IMR-90 (cell line): ENCODE measurements at regions not wholly inside any gene's neighbourhood (a gene's known extent, or its start where the extent isn't known, plus 50 kb on each side); places are given as distances from the start of the nearest gene placed in this dataset.

ENCODE experiments used
- ATAC-seq: fragments of 200-7000 bp; cut with Tn5 transposase; 2 replicates; pipeline ENCODE4 v1.9.1; 2020; ENCODE audit warnings: low read depth, mild to moderate bottlenecking, moderate library complexity
- BruUV-seq: library from RNA; stranded (reverse); fragments of 400-500 nt; replicated peaks from 2 replicates; lab custom pipeline; 2021; lab: Mats Ljungman, UMichigan
- CTCF ChIA-PET: fragments of 300-600 bp; formaldehyde crosslinking; extraction: SDS; loops from one replicate; lab custom pipeline; 2021; ENCODE audit warnings: antibody characterized with exemption; lab: Yijun Ruan, JAX
- POLR2A ChIA-PET: fragments of 300-600 bp; sonication (Branson Sonifier 250); formaldehyde crosslinking; loops from one replicate; lab custom pipeline; 2022; ENCODE audit warnings: antibody characterized with exemption; ENCODE audit not compliant: unreplicated experiment; lab: Charles Lee
- DNase-seq: peaks from one replicate; pipeline ENCODE4 v3.0.0; 2013
- H2AFZ ChIP-seq: replicated peaks from 2 replicates; pipeline ENCODE3; 2013; ENCODE audit warnings: low read length, mild to moderate bottlenecking; ENCODE audit not compliant: poor library complexity
- H2AK5ac ChIP-seq: 2 replicates; pipeline ENCODE4 v1.6.1; 2013; ENCODE audit warnings: low read depth, low read length, inconsistent platforms
- H2AK9ac ChIP-seq: replicated peaks from 2 replicates; pipeline ENCODE3; 2013; ENCODE audit warnings: mild to moderate bottlenecking, low read depth, low read length, moderate library complexity; ENCODE audit not compliant: poor library complexity
- H2BK120ac ChIP-seq: 2 replicates; pipeline ENCODE4 v1.6.1; 2013; ENCODE audit warnings: low read depth, low read length, inconsistent platforms
- H2BK15ac ChIP-seq: 3 replicates; pipeline ENCODE4 v1.6.1; 2013; ENCODE audit warnings: low read depth, low read length, inconsistent platforms
- H2BK20ac ChIP-seq: 2 replicates; pipeline ENCODE4 v1.6.1; 2013; ENCODE audit warnings: low read depth, mild to moderate bottlenecking, inconsistent platforms, low read length, moderate library complexity
- H2BK5ac ChIP-seq: 2 replicates; pipeline ENCODE4 v1.6.1; 2013; ENCODE audit warnings: mild to moderate bottlenecking, low read depth, low read length, inconsistent platforms; ENCODE audit not compliant: poor library complexity, severe bottlenecking
- H3K14ac ChIP-seq: replicated peaks from 2 replicates; pipeline ENCODE4 v1.6.1; 2013; ENCODE audit warnings: low read depth, low read length, inconsistent platforms
- H3K18ac ChIP-seq: 2 replicates; pipeline ENCODE4 v1.6.1; 2013; ENCODE audit warnings: low read depth, low read length, control low read depth
- H3K23ac ChIP-seq: 2 replicates; pipeline ENCODE4 v1.6.1; 2013; ENCODE audit warnings: low read depth, low read length, inconsistent platforms
- H3K27ac ChIP-seq: 2 replicates; pipeline ENCODE4 v1.5.1; 2013; ENCODE audit warnings: mild to moderate bottlenecking, control low read depth, low read length; ENCODE audit not compliant: insufficient read depth
- H3K27me3 ChIP-seq: 2 replicates; pipeline ENCODE4 v1.6.1; 2013; ENCODE audit warnings: low read length; ENCODE audit not compliant: control insufficient read depth, insufficient read depth
- H3K36me3 ChIP-seq: 2 replicates; pipeline ENCODE4 v1.6.1; 2013; ENCODE audit warnings: low read length, mixed read lengths; ENCODE audit not compliant: control insufficient read depth, insufficient read depth
- H3K4ac ChIP-seq: 2 replicates; pipeline ENCODE4 v1.6.1; 2013; ENCODE audit warnings: low read depth, low read length, inconsistent platforms
- H3K4me1 ChIP-seq: 2 replicates; pipeline ENCODE4 v1.6.1; 2013; ENCODE audit warnings: low read length, mixed read lengths; ENCODE audit not compliant: control insufficient read depth, insufficient read depth
- H3K4me2 ChIP-seq: 2 replicates; pipeline ENCODE4 v1.6.1; 2013; ENCODE audit warnings: low read depth, mild to moderate bottlenecking, control low read depth, low read length, moderate library complexity
- H3K4me3 ChIP-seq: 2 replicates; pipeline ENCODE4 v1.5.1; 2013; ENCODE audit warnings: low read depth, mild to moderate bottlenecking, control low read depth, low read length, moderate library complexity; ENCODE audit not compliant: insufficient read depth
- H3K56ac ChIP-seq: 2 replicates; pipeline ENCODE4 v1.6.1; 2013; ENCODE audit warnings: low read length, inconsistent platforms; ENCODE audit not compliant: insufficient read depth; ENCODE audit errors: extremely low read depth
- H3K79me1 ChIP-seq, 2 experiments: 2 replicates each; pipeline ENCODE4 v1.6.1; 2013; ENCODE audit warnings: low read length in 2 of 2, inconsistent platforms in 1 of 2, low read depth in 1 of 2
- H3K9ac ChIP-seq: 2 replicates; pipeline ENCODE4 v1.6.1; 2013; ENCODE audit warnings: low read depth, low read length, control low read depth
- H3K9me1 ChIP-seq: 2 replicates; pipeline ENCODE4 v1.6.1; 2013; ENCODE audit warnings: low read length, inconsistent platforms; ENCODE audit not compliant: insufficient read depth
- H3K9me3 ChIP-seq: 2 replicates; pipeline ENCODE4 v1.6.1; 2013; ENCODE audit warnings: low read length; ENCODE audit not compliant: control insufficient read depth, insufficient read depth
- H4K20me1 ChIP-seq: 2 replicates; pipeline ENCODE4 v1.6.1; 2013; ENCODE audit warnings: low read length, inconsistent platforms; ENCODE audit not compliant: insufficient read depth
- H4K5ac ChIP-seq: 2 replicates; pipeline ENCODE4 v1.6.1; 2013; ENCODE audit warnings: mild to moderate bottlenecking, low read depth, low read length, control low read depth
- H4K8ac ChIP-seq, 2 experiments: 2 replicates each; pipeline ENCODE4 v1.6.1; 2013; ENCODE audit warnings: low read depth in 2 of 2, low read length in 2 of 2, control low read depth in 1 of 2, inconsistent platforms in 1 of 2
- H4K91ac ChIP-seq: 2 replicates; pipeline ENCODE4 v1.6.1; 2013; ENCODE audit warnings: low read depth, low read length, inconsistent platforms; ENCODE audit not compliant: insufficient read depth
- CEBPB ChIP-seq: IDR thresholded peaks from 2 replicates; pipeline ENCODE4 v1.6.1; 2012; ENCODE audit warnings: low read depth, low read length, improper control_type of control experiment
- MXI1 ChIP-seq: IDR thresholded peaks from 2 replicates; pipeline ENCODE4 v1.6.1; 2012; ENCODE audit warnings: low read depth, mild to moderate bottlenecking, low read length, moderate library complexity, borderline replicate concordance
- RFX5 ChIP-seq: IDR thresholded peaks from 2 replicates; pipeline ENCODE4 v1.8.0; 2012; ENCODE audit warnings: low read depth, mild to moderate bottlenecking, low read length, moderate library complexity
- WGBS, 2 experiments: methylation state at CpG; one replicate each; pipeline versions ENCODE4 v1.1.5 to v1.1.7; 2013; ENCODE audit warnings: missing lambda C conversion rate in 2 of 2; ENCODE audit not compliant: insufficient read length in 1 of 2; ENCODE audit errors: extremely low coverage in 2 of 2; 5-methylcytosine and 5-hydroxymethylcytosine counted together
- dilution Hi-C: fragments of 300-500 bp; cut with HindIII; formaldehyde crosslinking; loops from one replicate; pipeline ENCODE4 v1.14.3; 2018; ENCODE audit warnings: low sequenced_read_pairs; ENCODE audit not compliant: unreplicated experiment
- in situ Hi-C: fragments of 300-500 bp; cut with MboI; formaldehyde crosslinking; loops from 3 replicates; pipeline ENCODE4 v1.14.3; 2019; ENCODE audit warnings: low sequenced_read_pairs, inconsistent platforms, mixed read lengths
- intact Hi-C: fragments of 100-400 bp; cut with micrococcal nuclease; formaldehyde crosslinking; loops from 2 replicates; pipeline ENCODE4 v1.10.0; 2022

GRCh38 chr2:195319548-195320412 is 337.2 kb upstream of the SLC39A10 start:
- intact Hi-C loops, result loop anchor here (1.0 to 10.0 kb wide), 4 partner anchors 155 to 747 kb away; no protein-coding TSS in a partner anchor
- no peaks in the 10 kb centered on the region for H3K27me3 ChIP-seq

More at GRCh38 chr2:195319548-195320412, 337.2 kb upstream of the SLC39A10 start:
- BruUV-seq, result no TSS peak
- Histone ChIP-seq H3K56ac (peak overlapping the region; percentile 48; the same call in 1 of the 2 replicates), H3K4me3 (no peak overlapping the region), H2AFZ (no peak overlapping the region), H4K5ac (no peak overlapping the region; the same call in 1 of the 2 replicates), H3K23ac (no peak overlapping the region), H3K14ac (peak overlapping the region; percentile 68; the same call in 1 of the 2 replicates), H2AK5ac (no peak overlapping the region), H2BK15ac (peak overlapping the region; percentile 74; the same call in 1 of the 3 replicates), H3K79me1 (no peaks in the 10 kb centered on the region), H2BK120ac (peak overlapping the region; percentile 93), H3K18ac (peak overlapping the region; percentile 94; the same call in 1 of the 2 replicates), H2BK5ac (peak overlapping the region; percentile 93), H3K9ac (no peak overlapping the region), H3K4me2 (no peak overlapping the region), H4K91ac (peak overlapping the region; percentile 58; the same call in 1 of the 2 replicates), H3K27ac (peak overlapping the region; percentile 20; the same call in 1 of the 2 replicates), H3K9me1 (0 out of 2 replicates have a peak, but pooled peaks cover 5% of the 10 kb centered on the region), H3K9me3 (no peaks in the 10 kb centered on the region), H2AK9ac (no peak overlapping the region), H2BK20ac (peak overlapping the region; percentile 91), H3K36me3 (no peaks in the 10 kb centered on the region), H4K8ac (peak overlapping the region in 1 of 2 experiments; percentile 79; a peak in 2 of 4 replicates), H3K4me1 (peaks cover 4% of the 10 kb centered on the region), H4K20me1 (no peaks in the 10 kb centered on the region), H3K4ac (peak overlapping the region; percentile 86)
- POLR2A ChIA-PET, result interaction anchor here (0.6 to 1.0 kb wide), 2 partner anchors 292 to 337 kb away, joined by 3 to 4 read pairs; partner anchors contain the start of gene SLC39A10
- no CpG with 5 or more reads among the region's 1 CpG for WGBS, 2 experiments
- no peak for DNase-seq
- CTCF ChIA-PET, result interaction anchor here (0.9 to 2.3 kb wide), 2 partner anchors 152 to 340 kb away, joined by 4 to 8 read pairs; no protein-coding TSS in a partner anchor
- peak; percentile 26 for ATAC-seq
- in situ Hi-C loops, result loop anchor here (25.0 kb wide), 1 partner anchor 343 kb away; the partner anchor contains the start of gene SLC39A10
- no peak for TF ChIP-seq MXI1
- peak; percentile 64 for TF ChIP-seq CEBPB
- TF ChIP-seq RFX5, result no peak
- dilution Hi-C loops, result no loop called here
